ENCODE measurements at regions not wholly inside any gene's neighbourhood (a gene's known extent, or its start where the extent isn't known, plus 50 kb on each side); places are given as distances from the start of the nearest gene placed in this dataset.

- peaks cover 54% of the 10 kb centered on the region for H3K27me3 ChIP-seq
- H3K4me3 ChIP-seq, result no peak overlapping the region
- TF ChIP-seq CTCF (IDR thresholded peaks at IDR 0.05), result no peak
- no peak for TF ChIP-seq EZH2phosphoT487 (IDR thresholded peaks at IDR 0.05)
- no peak for TF ChIP-seq EZH2 (IDR thresholded peaks at IDR 0.05)
- H3K36me3 Mint-ChIP-seq, result no peaks in the 10 kb centered on the region
- no peak overlapping the region for H2AFZ ChIP-seq (replicated peaks)
- H3K27me3 Mint-ChIP-seq (ENCODE audit: insufficient read depth, low read depth), result peaks cover 19% of the 10 kb centered on the region
- H3K36me3 ChIP-seq, result no peaks in the 10 kb centered on the region
- H3K4me1 ChIP-seq, result no peaks in the 10 kb centered on the region
- no peak for DNase-seq (ENCODE audit: low spot score)
- H3F3A ChIP-seq (ENCODE audit: low read depth), result no peaks in the 10 kb centered on the region
- H4K20me1 ChIP-seq (ENCODE audit: low read depth), result no peaks in the 10 kb centered on the region
- no peaks in the 10 kb centered on the region for H3K9me3 ChIP-seq (ENCODE audit: low read depth)
- no peak overlapping the region for H3K9ac ChIP-seq
- no peaks in the 10 kb centered on the region for H3K9me3 Mint-ChIP-seq
- H3K4me1 Mint-ChIP-seq, result peaks cover 9% of the 10 kb centered on the region
- H3K79me2 ChIP-seq (ENCODE audit: low read depth), result no peaks in the 10 kb centered on the region
- no peak overlapping the region for H3K27ac Mint-ChIP-seq
- H3K4me3 Mint-ChIP-seq, result no peak overlapping the region
- no peak overlapping the region for H3K27ac ChIP-seq
- H3K4me2 ChIP-seq, result no peak overlapping the region
These were observed 86.4 kb downstream of the NOG start for GRCh38 chr17:56679777-56680422.

- H3K79me2 ChIP-seq (ENCODE audit: low read depth), result no peaks in the 10 kb centered on the region
- Mint-ChIP-seq H3K4me1 (peaks cover 9% of the 10 kb centered on the region), H3K9me3 (no peaks in the 10 kb centered on the region), H3K27ac (no peak overlapping the region), H3K27me3 (ENCODE audit: insufficient read depth, low read depth) (peaks cover 15% of the 10 kb centered on the region), H3K4me3 (no peak overlapping the region), H3K36me3 (no peaks in the 10 kb centered on the region)
- H3K9ac ChIP-seq, result no peak overlapping the region
- no peak for DNase-seq (ENCODE audit: low spot score)
- H3K4me1 ChIP-seq, result no peaks in the 10 kb centered on the region
- H3K4me2 ChIP-seq, result no peak overlapping the region
- H3K27me3 ChIP-seq, result peaks cover 46% of the 10 kb centered on the region
- no peaks in the 10 kb centered on the region for H3K36me3 ChIP-seq
- no peak overlapping the region for H3K27ac ChIP-seq
- H4K20me1 ChIP-seq (ENCODE audit: low read depth), result no peaks in the 10 kb centered on the region
- TF ChIP-seq EZH2 (IDR thresholded peaks at IDR 0.05) (no peak), CTCF (IDR thresholded peaks at IDR 0.05) (no peak), EZH2phosphoT487 (IDR thresholded peaks at IDR 0.05) (no peak)
- no peaks in the 10 kb centered on the region for H3F3A ChIP-seq (ENCODE audit: low read depth)
- no peaks in the 10 kb centered on the region for H3K9me3 ChIP-seq (ENCODE audit: low read depth)
- no peak overlapping the region for H2AFZ ChIP-seq (replicated peaks)
- H3K4me3 ChIP-seq, result no peak overlapping the region
These were observed 87.2 kb downstream of the NOG start for GRCh38 chr17:56680676-56681075.

- Mint-ChIP-seq H3K27ac (no peak overlapping the region), H3K36me3 (no peaks in the 10 kb centered on the region), H3K27me3 (ENCODE audit: insufficient read depth, low read depth) (peaks cover 15% of the 10 kb centered on the region), H3K4me3 (no peak overlapping the region), H3K4me1 (peaks cover 9% of the 10 kb centered on the region), H3K9me3 (no peaks in the 10 kb centered on the region)
- Histone ChIP-seq H3K27me3 (peaks cover 36% of the 10 kb centered on the region), H4K20me1 (ENCODE audit: low read depth) (no peaks in the 10 kb centered on the region), H3K9ac (no peak overlapping the region), H3K79me2 (ENCODE audit: low read depth) (no peaks in the 10 kb centered on the region), H2AFZ (replicated peaks) (no peak overlapping the region), H3K27ac (no peak overlapping the region), H3K4me1 (no peaks in the 10 kb centered on the region), H3K9me3 (ENCODE audit: low read depth) (no peaks in the 10 kb centered on the region), H3K4me3 (no peak overlapping the region), H3F3A (ENCODE audit: low read depth) (no peaks in the 10 kb centered on the region), H3K36me3 (no peaks in the 10 kb centered on the region), H3K4me2 (no peak overlapping the region)
- TF ChIP-seq EZH2phosphoT487 (IDR thresholded peaks at IDR 0.05), result no peak
- no peak for TF ChIP-seq EZH2 (IDR thresholded peaks at IDR 0.05)
- no peak for TF ChIP-seq CTCF (IDR thresholded peaks at IDR 0.05)
- no peak for DNase-seq (ENCODE audit: low spot score)
These were observed 88.2 kb downstream of the NOG start for GRCh38 chr17:56681561-56682266.
